GM12892 (cell line): ENCODE measurements at regions not wholly inside any gene's neighbourhood (a gene's known extent, or its start where the extent isn't known, plus 50 kb on each side); places are given as distances from the start of the nearest gene placed in this dataset.
"Not testable (repeated sequence)": the region's sequence is repeated elsewhere in the genome, so short reads cannot be mapped to it uniquely, and the experiment has no call there.

Experiments used
- POLR2A ChIP-seq: IDR thresholded peaks from 2 replicates; pipeline ENCODE4 v1.6.1; 2011; ENCODE audit warnings: low read depth, low read length, control low read depth
- TAF1 ChIP-seq: IDR thresholded peaks from 2 replicates; pipeline ENCODE4 v1.6.1; 2011; ENCODE audit warnings: low read depth, mild to moderate bottlenecking, control low read depth, low read length, borderline replicate concordance

DNA sequence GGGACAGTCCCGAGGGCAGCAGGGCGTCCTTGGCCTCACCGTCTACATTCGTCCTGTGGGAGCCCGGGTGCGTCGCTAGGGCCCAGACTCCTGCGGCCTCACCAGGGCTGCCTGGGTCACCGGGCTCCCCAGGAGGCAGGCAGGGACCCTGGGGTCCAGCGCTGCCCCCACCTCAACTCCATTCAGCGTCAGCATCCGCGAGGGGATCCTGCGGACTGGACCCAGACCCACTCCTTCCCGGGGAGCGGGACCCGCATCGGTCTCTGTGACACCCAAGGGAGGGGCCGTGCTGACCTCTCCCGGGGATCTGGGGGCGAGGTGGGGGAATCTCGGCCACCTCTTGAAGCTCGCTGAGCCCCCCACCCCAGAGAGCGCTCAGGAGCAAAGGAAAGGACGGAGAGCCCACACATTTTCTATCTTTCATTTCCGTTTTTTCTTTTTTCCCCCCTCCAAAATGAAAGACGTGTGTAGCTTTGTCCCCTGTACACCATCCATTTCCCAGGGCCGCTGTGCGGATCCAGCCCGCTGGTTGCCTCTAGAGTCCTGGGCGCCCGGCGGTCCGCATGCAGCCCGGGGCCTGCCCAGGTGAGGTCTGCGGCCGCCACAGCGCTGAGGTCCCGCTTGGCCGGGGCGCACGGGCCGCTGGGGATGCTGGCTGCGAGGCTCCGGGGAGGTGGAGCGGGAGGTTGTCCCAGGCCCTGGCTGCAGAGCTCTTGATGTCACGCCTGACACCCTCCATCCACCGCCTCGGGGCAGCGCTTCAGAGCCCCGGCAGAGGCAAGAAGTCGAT lies 178.0 kb upstream of the TPTE start:
- TF ChIP-seq POLR2A, TAF1: not testable (repeated sequence)
